ENCODE measurements at regions not wholly inside any gene's neighbourhood (a gene's known extent, or its start where the extent isn't known, plus 50 kb on each side); places are given as distances from the start of the nearest gene placed in this dataset.
"Not testable (repeated sequence)": the region's sequence is repeated elsewhere in the genome, so short reads cannot be mapped to it uniquely, and the experiment has no call there.

- no peak for DNase-seq (ENCODE audit: low read depth in 3 of 3)
These were observed 378.2 kb upstream of the GRAMD2B start for GRCh38 chr5:126044931-126045565.

DNA sequence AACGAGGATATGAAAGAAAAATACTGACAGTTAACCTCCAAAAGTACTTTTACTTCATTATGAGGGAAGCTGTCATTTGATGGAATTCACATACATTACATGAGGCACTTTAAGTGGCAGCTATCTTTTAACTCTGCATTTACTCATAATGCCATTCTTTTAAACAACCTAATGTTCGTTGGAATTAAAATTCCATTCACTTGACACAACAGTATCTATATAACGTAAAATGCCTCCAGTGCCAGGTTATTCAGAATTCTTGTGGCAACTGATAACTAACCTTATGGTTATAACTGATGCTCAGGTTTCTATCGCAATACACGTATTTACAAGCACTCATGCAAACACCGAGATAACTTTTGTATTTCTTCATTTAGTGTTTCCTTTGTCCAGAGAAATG, 376.9 kb upstream of the GRAMD2B start:
- DNase-seq (ENCODE audit: low read depth in 3 of 3): no peak

DNA sequence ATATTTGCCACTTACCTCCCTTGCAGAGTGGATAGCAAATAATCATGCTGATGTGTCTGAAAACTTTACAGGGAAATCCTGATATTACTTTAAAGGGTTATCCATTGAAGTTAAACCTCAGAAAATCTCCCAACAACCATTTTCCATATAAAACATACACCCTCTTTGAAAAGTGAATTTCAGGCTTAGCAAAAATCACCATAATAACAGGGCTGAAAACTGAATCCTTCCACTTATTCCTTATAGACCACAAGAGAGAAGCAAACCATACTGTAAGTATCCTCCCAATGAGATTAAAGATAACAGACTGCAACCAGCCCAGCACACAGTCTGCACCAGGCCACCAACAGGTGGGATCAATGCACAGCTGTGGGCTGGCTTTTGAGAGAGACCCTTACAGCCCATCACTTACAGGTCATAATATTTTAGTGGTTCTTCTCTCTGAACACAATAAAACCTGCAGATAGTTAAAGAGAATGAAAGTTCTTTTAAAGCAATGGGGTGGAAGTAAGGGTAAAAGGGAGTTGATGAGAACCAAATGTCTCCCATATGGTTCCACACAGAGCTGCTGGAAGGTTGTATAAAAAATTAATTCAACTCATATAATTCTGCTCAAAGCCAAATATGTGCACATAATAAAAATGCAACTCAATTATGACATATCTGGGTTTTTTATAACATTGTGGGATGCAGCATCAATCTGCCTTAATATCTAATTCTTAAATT, 376.2 kb upstream of the GRAMD2B start:
- no peak for DNase-seq (ENCODE audit: low read depth in 3 of 3)

GRCh38 chr5:126052120-126052519, 371.1 kb upstream of the GRAMD2B start:
- no peak for DNase-seq (ENCODE audit: low read depth in 3 of 3)

- no peak for DNase-seq (ENCODE audit: low read depth in 3 of 3)
These were observed 370.4 kb upstream of the GRAMD2B start for GRCh38 chr5:126052791-126053190.

DNA sequence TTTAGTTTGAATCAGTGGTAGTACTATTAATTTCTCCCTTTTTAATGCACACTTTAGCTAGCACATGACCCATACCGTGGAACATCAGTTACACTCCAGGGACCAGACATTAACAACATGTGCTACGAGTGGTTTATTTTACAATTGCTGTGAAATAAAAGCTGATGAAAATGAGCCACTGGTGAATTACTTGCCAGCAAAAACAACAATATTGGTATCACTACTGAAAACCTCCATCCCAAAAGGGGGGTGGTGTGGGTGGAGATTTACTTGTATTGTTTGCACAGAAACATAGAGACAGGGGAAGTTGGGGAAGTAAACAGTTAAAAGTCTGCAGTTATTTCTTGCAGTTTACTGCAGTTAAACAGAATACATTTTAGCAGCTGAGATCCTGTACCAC, 369.6 kb upstream of the GRAMD2B start:
- DNase-seq (ENCODE audit: low read depth in 3 of 3): no peak

DNA sequence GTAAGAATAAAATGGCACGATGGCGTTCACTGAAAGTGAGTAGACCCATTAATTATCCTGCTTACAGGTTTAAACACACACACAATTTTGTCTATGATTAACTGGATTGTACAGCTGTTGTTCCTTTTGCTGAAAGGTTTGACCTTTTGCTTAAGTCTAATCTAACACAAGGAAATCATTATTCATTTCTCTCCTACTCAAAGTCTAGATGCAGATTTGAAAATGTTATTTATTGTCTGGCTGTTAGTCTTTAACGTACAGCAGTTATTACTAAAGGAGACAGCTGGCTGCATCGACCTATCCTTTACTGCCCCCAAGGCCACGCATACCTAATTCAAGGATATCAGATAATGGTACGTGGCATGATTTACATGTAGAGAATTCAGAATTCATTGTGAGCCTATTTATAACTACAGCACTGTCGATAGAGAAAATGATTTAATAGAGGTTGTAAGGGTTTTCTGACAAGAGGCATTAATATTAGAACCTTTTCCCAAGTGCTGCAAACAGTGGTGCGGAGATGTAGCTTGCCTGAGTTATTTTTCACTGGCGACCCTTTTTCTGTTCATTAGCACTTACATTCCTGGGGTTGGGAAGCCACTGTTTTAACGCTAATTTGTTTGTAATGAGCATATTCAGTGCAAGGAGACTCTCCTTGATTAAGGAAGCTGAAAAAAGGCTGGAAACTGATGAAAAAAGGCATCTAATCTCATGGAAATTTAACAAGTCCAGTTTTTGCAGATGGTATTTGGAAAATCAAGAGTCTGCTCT, 368.4 kb upstream of the GRAMD2B start:
- DNase-seq (ENCODE audit: low read depth in 3 of 3): no peak

DNA sequence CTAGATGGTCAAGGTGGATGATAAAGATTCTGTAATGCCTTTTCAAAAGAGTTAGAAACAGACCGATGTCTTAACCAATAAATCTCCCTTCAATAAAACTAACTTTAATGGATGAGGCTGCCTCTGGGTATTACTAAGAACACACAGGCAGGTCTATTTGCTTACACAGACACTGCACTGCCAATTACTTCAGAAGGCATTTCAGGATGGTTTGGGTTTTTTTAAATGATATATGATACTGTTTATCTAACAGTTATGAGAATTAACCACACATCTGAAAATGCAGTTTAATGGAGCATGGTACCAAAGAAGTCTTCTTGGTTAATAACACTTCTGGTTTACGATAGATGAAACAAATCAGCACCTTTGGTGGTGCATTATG, 367.9 kb upstream of the GRAMD2B start:
- DNase-seq (ENCODE audit: low read depth in 3 of 3): no peak

DNA sequence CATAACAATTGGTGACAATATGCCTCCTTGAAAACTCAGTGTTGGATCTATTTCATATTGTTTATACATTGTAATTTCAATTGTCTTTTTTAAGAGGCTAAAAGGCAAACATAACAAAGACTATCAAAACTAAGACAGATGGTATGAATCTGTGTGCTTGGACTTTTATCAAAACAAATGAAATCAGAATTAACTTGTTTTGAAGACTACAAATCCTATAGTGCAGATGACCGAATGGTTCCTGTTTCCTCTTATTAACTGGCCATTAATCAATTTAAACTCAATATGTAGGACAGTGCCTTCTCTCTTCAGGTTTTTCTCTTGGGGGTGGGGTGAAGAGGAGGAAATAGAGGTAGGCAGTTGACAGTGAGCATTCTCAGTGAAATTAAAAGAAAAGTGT, 366.9 kb upstream of the GRAMD2B start:
- no peak for DNase-seq (ENCODE audit: low read depth in 3 of 3)

DNA sequence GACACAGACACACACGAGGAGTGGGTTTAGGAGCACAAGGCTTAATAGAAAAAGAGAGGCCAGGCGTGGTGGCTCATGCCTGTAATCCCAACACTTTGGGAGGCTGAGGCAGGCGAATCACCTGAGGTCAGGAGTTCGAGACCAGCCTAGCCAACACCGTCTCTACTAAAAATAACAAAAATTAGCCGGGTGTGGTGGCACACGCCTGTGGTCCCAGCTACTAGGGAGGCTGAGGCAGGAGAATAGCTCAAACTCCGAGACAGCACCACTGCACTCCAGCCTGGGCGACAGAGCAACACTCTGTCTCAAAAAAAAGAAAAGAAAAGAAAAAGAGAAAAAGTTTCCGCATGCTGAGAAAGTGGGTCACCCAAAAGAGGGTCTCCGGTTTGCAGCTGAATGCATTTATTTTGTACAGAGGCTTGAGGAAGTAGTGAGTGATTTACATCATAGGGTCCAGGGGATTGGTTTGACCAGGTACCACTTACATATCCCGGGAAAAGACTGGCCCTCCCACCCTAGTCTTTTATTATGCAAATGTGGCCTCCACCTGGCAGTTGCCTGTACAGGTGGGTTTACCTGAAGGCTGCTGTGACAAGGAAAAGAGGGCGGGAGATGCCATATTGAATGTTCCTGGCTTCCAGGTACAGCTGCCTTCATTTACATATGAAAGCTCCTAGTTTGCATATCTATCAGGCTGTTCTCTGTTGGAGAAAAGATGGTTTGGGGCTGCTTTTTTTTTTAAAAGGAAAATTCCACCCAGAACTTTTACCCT, 366.2 kb upstream of the GRAMD2B start:
- no peak for DNase-seq (ENCODE audit: low read depth in 3 of 3)

DNA sequence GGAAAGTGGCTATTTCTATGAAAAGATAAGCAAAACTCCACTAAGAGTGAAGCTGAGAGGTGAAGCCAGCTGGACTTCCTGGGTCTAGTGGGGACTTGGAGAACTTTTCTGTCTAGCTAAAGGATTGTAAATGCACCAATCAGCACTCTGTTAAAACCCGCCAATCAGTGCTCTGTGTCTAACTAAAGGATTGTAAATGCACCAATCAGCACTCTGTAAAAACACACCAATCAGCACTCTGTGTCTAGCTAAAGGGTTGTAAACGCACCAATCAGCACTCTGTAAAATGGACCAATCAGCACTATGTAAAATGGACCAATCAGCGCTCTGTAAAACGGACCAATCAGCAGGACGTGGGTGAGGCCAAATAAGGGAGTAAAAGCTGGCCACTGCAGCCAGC, 364.8 kb upstream of the GRAMD2B start:
- DNase-seq (ENCODE audit: low read depth in 3 of 3): not testable (repeated sequence)

- DNase-seq (ENCODE audit: low read depth in 3 of 3): no peak
These were observed 360.6 kb upstream of the GRAMD2B start for GRCh38 chr5:126062398-126063221.

GRCh38 chr5:126065061-126065460, 358.1 kb upstream of the GRAMD2B start:
- no peak for DNase-seq (ENCODE audit: low read depth in 3 of 3)

- DNase-seq (ENCODE audit: low read depth in 3 of 3): no peak
These were observed 356.4 kb upstream of the GRAMD2B start for GRCh38 chr5:126066836-126067235.

DNA sequence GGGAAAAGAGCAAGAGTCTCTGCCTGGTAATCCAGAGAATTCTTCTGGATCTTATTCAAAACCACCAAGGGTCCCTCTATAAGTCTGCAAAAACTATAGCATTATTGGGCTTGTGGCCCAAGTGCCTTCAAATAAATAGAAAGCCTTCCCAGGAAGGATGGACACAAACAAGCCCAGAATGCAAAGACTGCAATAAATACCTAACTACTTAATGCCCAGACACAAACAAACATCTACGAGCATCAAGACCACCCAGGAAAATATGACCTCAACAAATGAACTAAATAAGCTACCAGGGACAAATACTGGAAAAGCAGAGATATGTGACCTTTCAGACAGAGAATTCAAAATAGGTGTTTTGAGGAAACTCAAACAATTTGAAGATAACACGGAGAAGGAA, 355.8 kb upstream of the GRAMD2B start:
- no peak for DNase-seq (ENCODE audit: low read depth in 3 of 3)

DNA sequence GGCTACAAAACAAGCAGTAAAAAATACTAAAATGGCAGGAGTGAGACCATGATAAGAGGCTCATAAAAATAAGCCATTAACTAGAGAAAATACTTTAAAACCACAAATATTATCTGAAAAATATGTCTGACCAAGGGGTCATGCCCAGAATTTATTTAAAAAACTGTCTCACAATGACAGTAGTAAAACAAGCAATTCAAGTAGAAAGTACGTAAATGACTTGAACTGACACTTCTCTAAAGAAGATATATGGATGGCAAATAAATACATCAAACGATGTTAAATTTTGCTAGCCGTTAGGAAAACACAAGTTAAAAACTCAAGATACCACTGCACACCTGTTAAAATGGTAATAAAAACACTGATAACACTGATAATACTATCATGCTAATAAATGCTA, 353.9 kb upstream of the GRAMD2B start:
- no peak for DNase-seq (ENCODE audit: low read depth in 3 of 3)

DNA sequence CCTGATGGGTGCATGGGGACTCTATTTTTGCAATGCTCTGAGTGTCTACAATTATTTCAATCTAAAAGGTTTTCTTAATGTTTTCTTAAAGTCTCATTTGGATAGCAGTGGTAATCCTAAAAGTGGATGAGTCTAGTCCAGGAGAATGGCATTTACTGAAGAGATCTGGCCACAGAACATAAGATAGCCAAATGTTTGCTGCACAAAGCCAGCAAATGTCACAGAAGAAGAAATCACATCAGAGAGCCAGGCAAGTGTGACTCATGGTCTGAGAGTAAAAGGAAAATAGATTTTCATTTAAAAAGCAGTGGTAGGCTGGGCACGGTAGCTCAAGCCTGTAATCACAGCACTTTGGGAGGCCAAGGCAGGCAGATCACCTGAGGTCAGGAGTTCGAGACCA, 352.7 kb upstream of the GRAMD2B start:
- DNase-seq (ENCODE audit: low read depth in 3 of 3): no peak

DNA sequence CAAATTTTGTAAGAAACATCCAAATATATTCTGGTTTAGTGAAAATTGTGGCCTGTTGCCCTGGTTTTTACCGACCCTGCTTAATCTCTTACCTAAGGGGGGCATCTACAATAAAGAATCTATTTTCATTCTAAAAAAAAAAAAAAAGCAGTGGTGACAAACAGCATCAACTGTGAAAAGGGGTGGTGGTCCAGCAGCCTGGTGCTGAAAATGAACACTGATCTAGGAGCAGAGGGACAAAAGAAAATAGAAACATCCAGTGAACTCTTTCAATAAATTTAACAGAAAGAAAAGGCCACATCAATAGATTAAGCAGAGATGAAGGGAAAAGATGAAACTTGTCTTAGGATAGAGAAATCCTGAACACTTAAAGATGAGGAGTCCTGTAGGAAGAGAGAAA, 348.7 kb upstream of the GRAMD2B start:
- DNase-seq (ENCODE audit: low read depth in 3 of 3): no peak

DNA sequence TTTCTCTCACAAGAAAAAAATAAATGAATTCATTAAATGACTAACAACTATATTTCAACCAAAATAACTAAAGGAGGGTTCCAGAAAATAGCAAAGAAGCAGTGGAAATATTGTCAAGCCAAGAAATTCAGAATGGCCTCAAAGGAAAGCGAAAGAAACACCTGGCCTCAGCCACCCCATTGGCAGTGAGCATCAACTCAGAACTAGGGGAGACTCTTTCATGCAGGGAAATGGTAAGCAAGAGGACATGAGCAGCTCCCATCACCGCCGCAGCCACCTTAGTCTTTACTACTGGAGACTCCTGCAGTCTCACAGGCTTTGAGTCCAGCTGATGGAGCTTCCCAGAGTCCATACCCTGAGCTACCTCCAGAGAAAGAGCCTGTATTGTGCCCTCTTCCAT, 343.9 kb upstream of the GRAMD2B start:
- DNase-seq (ENCODE audit: low read depth in 3 of 3): no peak

GRCh38 chr5:126081209-126081608, 342.0 kb upstream of the GRAMD2B start:
- DNase-seq (ENCODE audit: low read depth in 3 of 3): no peak

DNA sequence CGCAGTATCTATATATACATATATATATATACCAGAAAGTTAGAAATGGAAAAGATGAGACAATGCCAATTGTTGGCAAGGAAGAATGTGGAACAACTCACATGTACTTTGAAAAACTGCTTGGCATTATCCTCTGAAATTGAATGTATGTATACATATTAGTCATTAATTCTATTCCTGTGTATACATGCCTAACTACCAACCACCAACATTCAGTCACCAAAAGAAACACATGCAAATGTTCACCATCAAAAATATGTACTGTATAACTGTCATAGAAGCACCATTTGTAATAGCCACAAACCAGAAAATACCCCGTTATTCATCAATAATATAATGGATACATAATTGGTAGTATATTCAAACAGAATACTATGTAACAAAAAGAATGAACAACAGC, 330.2 kb upstream of the GRAMD2B start:
- no peak for DNase-seq (ENCODE audit: low read depth in 3 of 3)

All from stimulated activated CD4-positive, alpha-beta T cell treated with anti-CD3 and anti-CD28 coated beads, TNF-alpha, amount 100 ng/mL, for 48 hours (primary cell).